ENCODE measurements at regions not wholly inside any gene's neighbourhood (a gene's known extent, or its start where the extent isn't known, plus 50 kb on each side); places are given as distances from the start of the nearest gene placed in this dataset.

- DNase-seq (ENCODE audit: low read depth in 2 of 2), result no peak
These were observed 327.6 kb upstream of the ADAMTSL1 start for GRCh38 chr9:18146329-18146728.

GRCh38 chr9:18149471-18150011 lies 324.4 kb upstream of the ADAMTSL1 start:
- DNase-seq (ENCODE audit: low read depth in 2 of 2), result no peak

GRCh38 chr9:18154661-18155060 lies 319.3 kb upstream of the ADAMTSL1 start:
- no peak for DNase-seq (ENCODE audit: low read depth in 2 of 2)

- no peak for DNase-seq (ENCODE audit: low read depth in 2 of 2)
These were observed 314.7 kb upstream of the ADAMTSL1 start for GRCh38 chr9:18159254-18159653.

- no peak for DNase-seq (ENCODE audit: low read depth in 2 of 2)
These were observed 310.8 kb upstream of the ADAMTSL1 start for GRCh38 chr9:18163146-18163545.

GRCh38 chr9:18167733-18168132 lies 306.2 kb upstream of the ADAMTSL1 start:
- DNase-seq (ENCODE audit: low read depth in 2 of 2), result no peak

GRCh38 chr9:18173923-18174322 lies 300.0 kb upstream of the ADAMTSL1 start:
- no peak for DNase-seq (ENCODE audit: low read depth in 2 of 2)

GRCh38 chr9:18182636-18183035 lies 291.3 kb upstream of the ADAMTSL1 start:
- no peak for DNase-seq (ENCODE audit: low read depth in 2 of 2)

- DNase-seq (ENCODE audit: low read depth in 2 of 2), result no peak
These were observed 290.0 kb upstream of the ADAMTSL1 start for GRCh38 chr9:18183974-18184373.

GRCh38 chr9:18184401-18184800 lies 289.6 kb upstream of the ADAMTSL1 start:
- DNase-seq (ENCODE audit: low read depth in 2 of 2), result no peak

- DNase-seq (ENCODE audit: low read depth in 2 of 2), result no peak
These were observed 288.8 kb upstream of the ADAMTSL1 start for GRCh38 chr9:18185196-18185595.

- no peak for DNase-seq (ENCODE audit: low read depth in 2 of 2)
These were observed 285.0 kb upstream of the ADAMTSL1 start for GRCh38 chr9:18188971-18189370.

- no peak for DNase-seq (ENCODE audit: low read depth in 2 of 2)
These were observed 283.9 kb upstream of the ADAMTSL1 start for GRCh38 chr9:18189871-18190670.

- DNase-seq (ENCODE audit: low read depth in 2 of 2), result no peak
These were observed 283.1 kb upstream of the ADAMTSL1 start for GRCh38 chr9:18190671-18191374.

GRCh38 chr9:18194316-18194715 lies 279.6 kb upstream of the ADAMTSL1 start:
- DNase-seq (ENCODE audit: low read depth in 2 of 2), result no peak

- no peak for DNase-seq (ENCODE audit: low read depth in 2 of 2)
These were observed 278.7 kb upstream of the ADAMTSL1 start for GRCh38 chr9:18195223-18195622.

- no peak for DNase-seq (ENCODE audit: low read depth in 2 of 2)
These were observed 271.0 kb upstream of the ADAMTSL1 start for GRCh38 chr9:18202924-18203323.

- DNase-seq (ENCODE audit: low read depth in 2 of 2), result no peak
These were observed 266.2 kb upstream of the ADAMTSL1 start for GRCh38 chr9:18207735-18208134.

- peak; percentile 1 for DNase-seq (ENCODE audit: low read depth in 2 of 2)
These were observed 265.5 kb upstream of the ADAMTSL1 start for GRCh38 chr9:18208166-18209059.

- no peak for DNase-seq (ENCODE audit: low read depth in 2 of 2)
These were observed 258.3 kb upstream of the ADAMTSL1 start for GRCh38 chr9:18215626-18216025.

GRCh38 chr9:18216376-18216775 lies 257.6 kb upstream of the ADAMTSL1 start:
- no peak for DNase-seq (ENCODE audit: low read depth in 2 of 2)

- no peak for DNase-seq (ENCODE audit: low read depth in 2 of 2)
These were observed 245.9 kb upstream of the ADAMTSL1 start for GRCh38 chr9:18228101-18228500.
